GM18511 (cell line): ENCODE measurements at regions not wholly inside any gene's neighbourhood (a gene's known extent, or its start where the extent isn't known, plus 50 kb on each side); places are given as distances from the start of the nearest gene placed in this dataset.
"Not testable (repeated sequence)": the region's sequence is repeated elsewhere in the genome, so short reads cannot be mapped to it uniquely, and the experiment has no call there.

Experiments
- ATAC-seq: cut with Tn5 transposase; IDR thresholded peaks from one replicate; pipeline ENCODE4 v1.9.1; 2021; ENCODE audit warnings: mild to moderate bottlenecking, moderate library complexity; ENCODE audit not compliant: unreplicated experiment

DNA sequence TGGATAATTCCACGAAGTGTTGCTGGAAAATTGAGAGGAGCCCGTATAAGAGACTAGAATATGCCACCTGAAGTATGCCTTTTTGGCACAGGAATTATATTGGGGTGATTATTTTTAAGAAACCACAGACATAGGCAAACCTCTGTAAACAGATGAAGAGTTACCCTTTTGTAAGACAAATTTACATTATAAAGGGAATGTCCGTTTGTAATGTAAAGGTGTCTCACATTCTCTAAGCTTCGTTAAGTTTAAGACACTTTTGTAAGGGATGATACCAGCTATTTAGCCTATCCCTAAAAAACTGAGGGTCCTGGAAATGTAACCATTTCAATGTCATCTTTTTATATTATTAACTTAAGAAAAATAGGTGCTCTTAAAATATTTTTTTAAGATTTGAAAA lies 432.8 kb upstream of the SYT4 start:
- ATAC-seq: no peak

DNA sequence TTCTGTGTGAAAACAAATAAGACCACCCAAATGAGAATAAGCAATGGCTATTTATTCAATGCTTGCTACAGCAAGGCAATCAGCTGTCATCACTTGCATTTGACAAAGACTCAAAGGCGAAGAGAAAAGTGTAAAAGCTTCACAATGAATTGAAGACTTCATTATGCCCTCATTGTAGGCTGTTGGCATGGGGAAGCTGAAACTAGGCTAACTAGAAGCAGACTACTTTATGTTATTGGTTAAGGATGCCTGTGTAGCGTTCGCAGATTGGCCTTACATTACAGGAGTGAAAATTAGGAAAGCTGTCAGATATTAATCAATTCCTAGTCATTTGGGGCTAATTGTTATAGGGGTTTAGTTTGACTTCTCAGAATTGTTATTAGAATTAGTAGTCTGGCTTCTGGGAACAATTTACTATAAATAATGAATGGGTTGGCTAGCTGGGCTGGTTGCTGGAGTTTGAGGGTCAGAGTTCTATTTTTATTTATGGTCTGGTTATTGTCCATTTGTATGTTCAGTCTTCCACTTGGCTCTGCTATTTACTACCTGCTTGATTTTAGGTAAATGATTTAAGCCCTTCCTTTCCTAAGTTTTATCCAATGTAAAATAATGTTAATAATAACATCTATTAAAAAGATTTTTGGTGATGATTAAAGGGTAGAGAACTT lies 437.2 kb upstream of the SYT4 start:
- ATAC-seq: no peak

DNA sequence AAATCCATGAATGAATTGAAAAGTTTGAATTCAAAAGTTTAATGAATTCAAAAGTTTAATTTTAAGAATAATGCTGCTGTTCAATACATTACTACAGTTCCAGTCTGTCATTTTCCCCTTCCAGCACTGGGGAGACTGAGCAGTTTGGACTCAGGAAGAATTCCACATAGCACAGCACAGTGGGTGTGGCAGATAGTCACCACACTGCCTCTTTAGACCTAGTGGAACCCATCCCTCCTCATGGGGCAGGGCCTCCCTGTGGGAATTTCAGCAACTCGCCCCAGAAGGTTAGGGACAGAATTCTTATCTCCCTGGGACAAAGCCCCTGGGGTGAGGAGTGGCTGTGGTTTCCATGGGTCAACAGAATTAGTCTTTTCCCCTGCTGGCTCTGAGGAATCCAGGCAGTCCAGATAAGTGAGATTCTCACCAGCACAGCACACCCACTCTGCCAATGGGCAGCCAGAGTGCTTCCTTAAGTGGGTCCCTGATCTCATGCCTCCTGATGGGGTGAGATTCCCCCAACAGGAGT lies 442.0 kb upstream of the SYT4 start:
- ATAC-seq: no peak

DNA sequence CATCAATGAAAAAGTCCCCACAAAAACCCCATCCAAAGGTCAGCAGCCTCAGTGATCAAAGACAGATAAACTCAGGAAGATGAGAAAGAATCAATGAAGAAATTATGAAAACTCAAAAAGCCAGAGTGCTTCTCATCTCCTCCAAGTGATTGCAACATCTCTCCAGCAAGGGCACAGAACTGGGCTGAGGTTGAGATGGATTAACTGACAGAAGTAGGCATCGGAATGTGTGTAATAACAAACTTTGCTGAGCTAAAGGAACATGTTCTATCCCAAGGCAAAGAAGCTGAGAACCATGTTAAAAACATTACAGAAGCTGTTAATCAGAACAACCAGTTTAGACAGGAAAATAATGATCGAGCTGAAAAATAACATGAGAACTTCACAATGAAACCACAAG lies 442.8 kb upstream of the SYT4 start:
- no peak for ATAC-seq

DNA sequence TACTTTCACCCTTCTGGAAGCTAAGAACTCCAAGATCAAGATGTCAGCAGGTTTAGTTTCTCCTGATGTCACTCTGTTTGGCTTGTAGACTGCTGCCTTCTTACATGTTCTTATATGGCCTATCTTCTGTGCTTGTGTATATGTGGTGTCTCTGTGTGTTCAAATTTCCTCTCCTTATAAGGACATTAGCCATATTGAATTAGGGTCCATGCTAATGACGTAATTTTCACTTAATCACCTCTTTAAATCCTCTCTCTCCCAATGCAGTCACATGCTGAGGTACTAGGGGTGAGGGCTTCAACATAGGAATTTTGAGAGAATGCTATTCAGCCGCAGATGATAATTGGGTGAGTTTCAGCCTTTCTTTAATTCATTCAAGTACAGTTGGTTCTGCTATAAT lies 458.3 kb upstream of the SYT4 start:
- ATAC-seq: no peak

DNA sequence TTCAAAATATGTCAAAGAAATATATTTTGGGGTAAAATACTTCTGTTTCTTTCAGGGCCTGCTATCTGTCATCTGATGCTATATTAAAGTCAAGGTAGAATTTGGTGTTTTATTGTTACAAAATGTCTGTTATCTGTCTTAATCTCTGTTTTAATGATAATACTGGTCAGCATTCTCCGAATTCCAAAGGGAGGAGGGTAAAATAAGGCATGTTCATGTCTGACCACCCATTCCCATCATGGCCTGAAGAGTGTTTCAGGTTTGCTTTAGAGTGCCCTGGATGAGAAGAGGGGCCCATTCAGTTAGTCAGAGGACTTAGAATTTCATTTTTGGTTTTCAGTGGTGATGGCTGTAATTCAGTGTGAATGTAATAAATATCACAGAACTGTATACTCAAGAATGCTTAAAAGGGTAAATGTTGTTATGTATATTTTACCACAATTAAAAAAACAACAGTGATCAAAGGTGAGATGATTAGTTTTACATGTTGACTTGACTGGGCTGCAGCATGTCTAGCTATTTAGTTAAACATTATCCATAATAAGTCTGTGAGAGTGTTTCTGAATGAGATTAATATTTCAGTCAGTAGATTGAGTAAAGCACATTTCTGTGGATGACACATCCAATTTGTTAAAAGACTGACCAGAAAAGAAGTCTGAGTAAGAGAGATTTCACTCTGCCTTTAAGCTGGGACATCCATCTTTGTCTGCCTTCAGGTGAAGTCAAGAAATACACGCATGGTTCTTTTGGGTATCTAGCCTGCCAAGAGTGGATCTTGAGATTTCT lies 467.9 kb upstream of the SYT4 start:
- ATAC-seq: no peak

DNA sequence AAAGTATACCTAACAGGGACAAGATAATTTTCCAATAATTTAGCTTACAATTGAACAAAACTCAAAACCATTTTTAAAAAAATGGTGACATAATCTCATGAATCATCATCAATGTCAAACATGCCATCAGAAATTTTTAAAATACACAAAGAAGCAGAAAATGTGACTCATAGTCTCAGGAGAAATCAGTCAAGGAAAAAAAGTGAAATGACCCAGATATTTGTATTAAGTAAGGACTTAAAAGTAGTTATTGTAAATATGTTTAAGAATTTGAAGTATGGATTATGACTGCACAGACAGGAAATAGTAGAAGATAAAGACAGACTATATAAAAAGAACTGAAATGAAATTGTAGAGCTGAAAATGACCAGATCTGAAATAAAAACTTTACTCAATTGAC lies 473.9 kb upstream of the SYT4 start:
- ATAC-seq: no peak

DNA sequence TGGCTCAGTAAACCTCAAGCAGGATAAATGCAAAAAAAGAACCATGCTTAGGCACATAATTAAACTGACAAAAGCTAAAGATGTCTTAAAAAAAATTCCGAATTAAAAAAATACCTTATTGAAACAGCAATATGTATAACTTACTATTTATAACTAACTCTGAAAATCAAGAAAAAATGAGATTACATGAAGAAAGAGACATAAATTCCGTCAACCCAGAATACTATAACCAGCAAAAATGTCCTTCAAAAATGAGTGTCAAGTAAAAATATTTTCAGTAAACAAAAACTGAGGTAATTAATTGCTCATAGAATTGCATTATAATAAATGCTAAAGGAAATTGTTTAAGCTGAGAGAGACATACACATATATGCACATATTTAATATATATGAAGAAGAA lies 474.5 kb upstream of the SYT4 start:
- ATAC-seq: no peak

DNA sequence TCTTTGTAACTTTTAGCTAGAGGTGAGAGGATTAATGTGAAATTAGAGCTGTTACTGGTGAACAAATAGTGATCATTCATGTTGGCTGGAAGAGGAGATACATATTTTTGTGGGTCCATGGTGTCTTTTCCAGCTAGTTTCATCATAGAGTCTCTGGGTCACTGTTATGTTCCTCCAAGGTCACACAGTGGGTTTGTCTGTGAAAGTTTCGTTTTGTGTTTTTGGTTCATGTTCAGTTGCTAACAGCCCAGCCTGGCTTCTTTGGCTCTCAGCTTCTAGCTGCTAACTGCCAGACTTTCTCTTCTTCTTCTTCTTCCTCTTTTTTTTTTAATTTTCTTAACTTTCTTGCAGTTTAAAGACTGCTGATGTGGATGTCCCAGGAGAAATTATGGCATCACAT lies 480.0 kb upstream of the SYT4 start:
- no peak for ATAC-seq

DNA sequence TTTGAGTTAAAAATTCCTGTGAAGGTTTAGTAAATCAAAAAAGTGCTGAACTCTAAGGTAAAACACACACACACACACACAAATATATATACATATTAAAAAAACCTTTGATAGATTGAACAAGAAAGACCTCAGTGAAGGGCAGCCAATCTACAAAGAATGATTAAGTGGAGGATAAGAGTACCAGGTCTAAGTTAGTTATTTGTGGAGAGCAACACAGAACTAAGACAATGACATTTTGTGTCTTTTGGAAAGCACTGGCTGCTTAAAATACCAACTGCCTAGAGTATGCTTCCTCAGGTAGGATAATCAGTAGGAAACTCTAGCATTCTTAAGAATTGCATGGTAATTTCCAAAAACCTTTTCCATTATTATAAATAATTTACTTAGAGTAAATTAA lies 481.4 kb upstream of the SYT4 start:
- no peak for ATAC-seq

DNA sequence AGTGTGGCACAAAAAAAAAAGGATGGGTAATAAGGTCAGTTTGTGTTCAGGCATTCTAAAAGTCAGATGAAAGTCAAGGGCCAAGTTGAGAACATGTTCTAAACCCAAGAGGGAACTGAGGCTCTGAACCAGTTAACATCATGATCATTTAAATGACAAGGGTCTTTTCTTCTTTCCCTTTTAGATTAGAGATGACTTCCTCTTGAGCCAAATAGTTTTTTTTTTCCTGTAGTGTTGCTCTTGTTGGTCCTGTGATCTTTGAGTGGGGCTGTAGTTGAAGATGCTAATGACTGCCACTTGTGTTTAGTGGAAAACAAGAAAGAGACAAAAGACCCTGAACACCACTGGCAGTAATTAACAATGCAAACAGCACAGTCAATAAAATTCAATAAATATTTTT lies 482.7 kb upstream of the SYT4 start:
- ATAC-seq: no peak

DNA sequence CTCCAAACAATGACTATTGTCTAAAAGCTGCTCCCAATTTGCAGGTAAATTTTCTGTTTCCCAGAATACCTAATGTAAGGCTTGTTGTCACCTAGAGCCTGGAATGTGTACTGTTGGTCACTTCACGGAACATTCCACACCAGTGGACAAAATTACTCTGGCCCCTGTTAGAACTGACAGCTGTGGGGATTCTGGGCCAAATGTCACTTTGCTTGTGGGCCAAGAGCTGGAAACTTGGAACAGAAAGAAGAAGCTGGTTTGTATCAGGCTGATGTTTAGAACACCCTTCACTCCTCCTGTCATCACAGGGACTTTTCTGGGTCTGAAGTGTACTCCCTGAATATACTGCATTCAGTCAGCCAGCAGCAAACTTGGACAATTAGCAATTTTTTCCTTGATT lies 495.6 kb upstream of the SYT4 start:
- ATAC-seq: no peak

DNA sequence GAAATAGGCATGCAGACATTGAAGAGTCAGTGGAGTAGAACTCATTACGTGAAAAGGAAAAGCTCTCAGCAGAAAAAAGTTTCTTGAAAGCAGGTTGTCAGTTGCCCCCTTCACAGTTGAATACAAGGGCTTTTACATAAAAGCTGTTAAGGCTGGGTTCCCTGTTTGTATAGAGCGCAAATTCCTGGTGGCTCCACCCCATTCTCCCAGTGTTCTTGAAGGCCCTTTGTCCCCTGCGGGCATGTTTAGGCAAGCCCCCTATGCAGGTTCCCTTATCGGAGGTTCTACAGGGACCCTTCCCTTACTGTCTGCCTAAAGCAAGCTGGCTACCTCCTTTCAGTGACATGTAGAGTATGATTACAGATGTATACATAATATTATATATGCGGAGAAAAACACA lies 497.2 kb upstream of the SYT4 start:
- ATAC-seq: no peak

DNA sequence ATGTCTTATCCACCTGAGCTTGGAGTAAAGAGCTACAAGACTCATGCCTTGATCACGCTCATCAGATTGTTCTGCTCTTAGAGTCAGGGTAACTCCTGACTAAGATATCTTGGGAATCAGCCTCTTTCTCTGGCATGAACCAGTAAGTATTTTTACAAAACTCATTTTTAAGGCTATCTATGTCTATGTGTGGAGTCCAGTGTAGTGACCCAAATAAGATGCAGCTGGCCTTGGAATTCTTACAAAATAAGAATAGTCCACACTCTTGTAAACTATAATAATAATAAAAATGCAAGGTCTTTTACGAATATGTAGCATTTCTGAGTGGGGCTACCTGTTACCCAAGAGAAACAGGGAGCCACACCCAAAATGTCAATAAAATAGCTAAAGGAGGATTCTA lies 498.3 kb upstream of the SYT4 start:
- no peak for ATAC-seq

DNA sequence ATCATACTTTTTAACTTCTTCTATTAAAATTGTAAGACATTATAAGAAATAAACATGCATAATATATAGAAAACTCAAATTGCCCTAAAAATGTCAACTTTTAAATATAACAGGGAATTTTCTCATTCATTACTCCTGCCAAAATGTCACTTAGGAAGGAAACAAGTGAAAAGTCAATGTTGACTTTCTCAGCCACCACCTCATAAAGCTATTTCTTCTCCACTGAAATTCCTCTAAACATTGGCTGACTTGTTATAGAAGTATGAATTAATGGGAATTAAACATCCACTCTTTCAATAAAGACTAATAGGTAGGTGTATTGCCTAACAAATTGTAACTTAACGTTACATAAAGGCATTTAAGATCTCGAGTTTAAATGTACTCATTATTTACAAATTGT lies 499.7 kb upstream of the SYT4 start:
- no peak for ATAC-seq

DNA sequence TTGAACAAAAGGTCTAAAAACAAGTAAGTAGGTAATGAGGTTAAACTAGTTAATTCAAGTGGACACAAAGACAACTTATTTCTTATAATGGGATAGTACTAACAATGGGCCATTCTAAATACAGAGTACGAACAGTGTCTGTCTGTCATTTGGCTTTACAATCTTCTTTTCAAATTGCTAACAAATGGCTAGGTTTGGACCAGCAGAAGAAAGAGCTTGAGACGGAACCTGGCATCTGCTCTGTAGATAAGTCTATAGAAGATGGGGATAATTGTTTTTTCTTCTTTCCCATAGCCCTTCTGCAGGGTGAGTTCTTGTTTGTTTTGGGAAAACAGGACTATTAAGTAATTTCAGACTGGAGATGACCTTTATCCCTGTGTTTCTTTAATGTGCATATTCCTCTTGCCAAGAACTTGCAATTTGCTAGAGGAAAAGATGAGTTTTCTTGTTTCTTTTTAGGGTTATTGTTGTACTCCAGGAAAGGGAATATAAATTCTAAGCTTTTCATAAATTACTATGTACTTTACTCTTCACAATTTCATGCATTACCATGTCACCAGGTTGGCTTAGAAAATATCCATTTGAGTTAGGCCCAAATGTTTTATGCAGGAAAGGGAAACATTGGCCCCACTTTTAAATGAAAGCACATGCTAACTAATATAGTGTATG lies 500.5 kb upstream of the SYT4 start:
- no peak for ATAC-seq

DNA sequence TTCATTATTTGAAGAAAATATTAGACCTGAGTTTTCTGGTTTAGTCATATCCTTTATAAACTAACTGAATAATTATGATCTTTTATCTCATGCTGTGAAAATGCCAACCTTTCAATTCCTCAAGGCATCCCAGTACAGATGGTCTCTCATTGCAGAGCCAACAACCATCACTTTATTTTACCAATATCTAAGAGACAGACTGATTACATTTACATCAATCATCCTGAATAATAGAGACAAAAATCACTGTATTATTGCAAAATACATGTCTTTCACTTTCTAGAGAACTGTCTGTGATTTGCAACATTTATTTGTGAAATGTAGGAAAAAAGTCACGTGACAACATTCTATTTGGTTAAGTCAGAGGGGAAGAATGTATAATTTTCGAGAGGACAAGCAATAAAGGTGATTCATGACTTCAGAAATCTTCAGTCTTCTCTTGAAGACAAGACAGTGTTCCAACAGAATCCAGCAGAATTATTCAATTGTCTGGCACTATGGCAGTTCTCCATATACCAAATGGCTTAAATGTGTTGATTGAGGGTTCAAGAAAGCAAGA lies 503.6 kb upstream of the SYT4 start:
- ATAC-seq: no peak

DNA sequence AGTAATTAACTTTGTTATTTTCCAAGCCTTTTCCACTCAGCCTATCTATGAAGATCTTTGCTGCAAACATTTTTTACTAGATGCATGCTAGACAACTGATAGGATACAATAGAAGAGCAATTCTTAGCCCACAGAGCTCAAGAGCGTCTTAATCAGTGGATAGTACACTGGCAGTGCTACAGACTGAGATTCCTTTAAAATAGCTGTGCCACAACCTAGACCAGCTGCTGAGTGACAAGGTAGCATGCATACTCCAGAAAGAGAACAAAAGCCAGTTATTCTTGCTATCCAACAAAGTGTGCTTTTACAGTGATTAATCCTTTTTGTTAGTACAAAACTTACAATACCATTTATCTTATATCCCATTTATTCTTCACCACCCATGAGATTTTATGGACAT lies 507.9 kb upstream of the SYT4 start:
- no peak for ATAC-seq

DNA sequence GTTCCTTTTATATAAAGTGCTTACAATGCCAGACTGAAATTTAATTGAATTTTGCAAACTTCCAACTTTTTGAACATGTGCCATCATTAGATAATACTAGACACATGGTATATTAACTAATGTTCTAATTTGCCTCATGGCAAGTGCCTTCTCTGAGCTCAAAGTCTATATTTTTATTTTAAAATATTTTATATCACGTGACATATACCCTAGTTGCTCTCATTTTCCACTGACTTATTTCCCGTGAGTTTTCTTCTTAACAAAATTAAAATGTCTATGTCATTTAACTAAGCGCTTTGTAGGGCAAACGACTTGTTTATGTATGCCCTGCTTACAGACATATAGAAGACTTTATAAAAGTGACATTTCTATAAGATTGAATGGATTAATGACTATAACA lies 509.6 kb upstream of the SYT4 start:
- ATAC-seq: no peak

DNA sequence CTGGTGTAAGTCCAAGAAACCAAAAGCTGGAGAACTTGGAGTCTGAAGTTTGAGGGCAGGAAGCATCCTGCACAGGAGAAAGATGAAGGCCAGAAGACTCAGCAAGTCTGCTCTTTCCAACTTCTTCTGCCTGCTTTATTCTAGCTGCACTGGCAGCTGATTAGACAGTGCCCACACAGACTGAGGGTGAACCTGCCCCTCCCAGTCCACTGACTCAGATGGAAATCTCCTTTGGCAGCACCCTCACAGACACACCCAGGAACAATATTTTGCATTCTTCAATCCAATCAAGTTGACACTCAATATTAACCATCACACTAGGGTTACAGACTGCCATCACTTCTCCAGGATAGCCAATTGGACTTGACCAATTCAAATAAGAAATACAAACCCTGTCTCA lies 510.4 kb upstream of the SYT4 start:
- ATAC-seq: not testable (repeated sequence)

DNA sequence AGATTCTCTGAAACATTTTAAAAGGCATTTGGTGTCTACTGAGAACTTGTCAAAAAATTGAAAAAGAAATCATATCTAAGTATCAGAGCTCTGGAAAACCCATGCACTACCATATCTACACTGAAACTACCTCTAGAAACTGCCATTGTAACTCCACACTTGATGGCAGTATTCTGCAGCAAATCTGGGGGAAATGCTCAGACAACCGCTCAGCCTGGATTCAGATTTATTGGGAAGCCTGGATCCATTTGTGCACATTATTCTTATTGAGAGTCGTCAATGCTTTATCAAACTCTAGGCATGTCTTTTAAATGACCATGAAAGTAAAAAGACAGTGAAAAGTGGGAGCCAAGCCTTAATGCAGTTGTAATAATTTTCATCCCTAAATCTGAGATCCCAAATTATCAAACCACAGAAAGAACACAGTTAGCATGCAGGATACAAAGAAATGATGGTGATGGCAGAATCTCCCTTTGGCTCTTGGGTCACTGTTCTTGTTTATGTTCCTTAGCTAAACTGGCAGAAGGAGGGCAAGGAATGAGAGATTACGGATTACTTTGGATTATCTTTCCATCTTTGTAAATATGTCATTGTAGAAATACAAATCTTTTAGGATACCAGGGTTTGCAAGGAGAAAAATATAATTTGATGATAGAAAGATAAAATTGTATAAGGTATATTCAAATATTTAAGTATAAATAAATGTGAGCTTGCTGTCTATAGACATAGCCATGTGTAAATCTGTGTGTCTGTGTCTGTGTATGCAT lies 512.1 kb upstream of the SYT4 start:
- ATAC-seq: no peak
